BLaER1 (cell line): ENCODE measurements at regions not wholly inside any gene's neighbourhood (a gene's known extent, or its start where the extent isn't known, plus 50 kb on each side); places are given as distances from the start of the nearest gene placed in this dataset.

ENCODE experiments used
- H3K27ac ChIP-seq: shearing (Covaris generic); formaldehyde crosslinking; 2 replicates; pipeline ENCODE4 v1.8.1; 2022
- H3K27me3 ChIP-seq: shearing (Covaris generic); formaldehyde crosslinking; 2 replicates; pipeline ENCODE4 v1.8.1; 2022
- H3K36me3 ChIP-seq: shearing (Covaris generic); formaldehyde crosslinking; 2 replicates; pipeline ENCODE4 v1.8.1; 2022
- H3K4me1 ChIP-seq: shearing (Covaris generic); formaldehyde crosslinking; 2 replicates; pipeline ENCODE4 v1.8.1; 2022
- H3K4me2 ChIP-seq: shearing (Covaris generic); formaldehyde crosslinking; 2 replicates; pipeline ENCODE4 v1.8.1; 2022
- H3K4me3 ChIP-seq: shearing (Covaris generic); formaldehyde crosslinking; 2 replicates; pipeline ENCODE4 v1.8.1; 2022
- H3K9ac ChIP-seq: shearing (Covaris generic); formaldehyde crosslinking; 2 replicates; pipeline ENCODE4 v1.8.1; 2022
- H3K9me3 ChIP-seq: shearing (Covaris generic); formaldehyde crosslinking; 2 replicates; pipeline ENCODE4 v1.8.1; 2022
- H4K20me1 ChIP-seq: shearing (Covaris generic); formaldehyde crosslinking; 2 replicates; pipeline ENCODE4 v1.8.1; 2022
- Cebpa-rat ChIP-seq: shearing (Covaris generic); IDR thresholded peaks from 2 replicates; pipeline ENCODE4 v1.8.1; 2022

DNA sequence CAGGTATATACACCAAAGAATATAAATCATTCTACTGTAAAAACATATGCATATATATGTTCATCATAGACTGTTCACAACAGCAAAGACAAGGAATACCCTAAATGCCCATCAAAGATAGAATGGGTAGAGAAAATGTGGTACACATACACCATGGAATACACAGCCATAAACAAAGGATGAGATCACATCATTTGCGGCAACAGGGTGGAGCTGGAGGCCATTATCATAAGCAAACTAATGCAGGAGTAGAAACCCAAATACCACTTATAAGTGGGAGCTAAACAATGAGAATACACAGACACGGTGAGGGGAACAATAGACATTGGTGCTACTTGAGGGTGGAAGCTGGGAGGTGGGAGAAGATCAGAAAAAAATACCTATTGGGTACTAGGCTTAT is 117.6 kb downstream of the COX7C start:
- H3K4me2 ChIP-seq = no peak overlapping the region
- H3K36me3 ChIP-seq = no peaks in the 10 kb centered on the region
- H3K9ac ChIP-seq = no peak overlapping the region
- H3K4me3 ChIP-seq = no peak overlapping the region
- H3K9me3 ChIP-seq = peaks cover 25% of the 10 kb centered on the region
- TF ChIP-seq Cebpa-rat = no peak
- H4K20me1 ChIP-seq = no peaks in the 10 kb centered on the region
- H3K4me1 ChIP-seq = no peaks in the 10 kb centered on the region
- H3K27ac ChIP-seq = no peak overlapping the region
- no peaks in the 10 kb centered on the region for H3K27me3 ChIP-seq

DNA sequence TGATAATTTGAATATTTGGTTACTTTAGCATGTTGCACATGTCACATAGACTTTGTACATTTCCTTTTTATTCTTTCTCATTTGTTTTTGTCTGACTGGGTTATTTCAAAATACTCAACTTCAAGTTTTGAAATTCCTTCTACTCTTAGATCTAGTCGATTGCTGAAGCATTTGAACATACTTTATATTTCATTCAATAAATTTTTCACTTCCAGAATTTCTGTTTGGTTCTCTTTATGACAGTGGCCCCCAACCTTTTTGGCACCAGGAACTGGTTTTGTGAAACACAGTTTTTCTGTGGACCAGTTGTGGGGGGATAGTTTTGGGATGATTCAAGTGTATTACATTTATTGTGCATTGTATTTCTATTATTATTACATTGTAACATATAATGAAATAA is 119.8 kb downstream of the COX7C start:
- no peak for TF ChIP-seq Cebpa-rat
- H3K27me3 ChIP-seq = no peaks in the 10 kb centered on the region

DNA sequence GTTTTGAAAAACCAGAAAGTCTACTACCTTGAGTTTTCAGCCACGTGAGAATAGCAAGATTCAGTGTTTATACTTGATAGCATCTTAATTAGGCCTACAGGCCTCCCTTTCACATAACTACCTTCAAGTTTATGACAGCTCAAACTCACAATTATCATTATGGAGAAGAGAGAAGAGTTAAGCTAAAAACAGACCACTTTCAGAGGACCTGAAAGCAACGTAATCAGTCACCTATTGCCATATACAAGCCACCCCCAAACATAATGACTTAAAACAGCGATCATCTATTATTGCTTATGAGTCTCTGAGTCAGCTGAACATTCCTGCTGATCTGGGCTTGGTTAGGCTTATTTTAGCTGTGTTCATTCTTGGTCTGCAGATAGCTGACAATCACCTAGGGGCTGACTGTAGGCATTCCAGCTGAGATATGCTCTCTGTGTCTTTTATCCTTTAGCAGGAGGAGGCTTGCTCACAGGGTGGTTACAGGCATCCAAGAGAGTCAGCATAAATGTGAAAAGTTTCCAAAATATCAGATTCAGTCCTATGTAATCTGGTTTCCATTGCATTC is 130.9 kb downstream of the COX7C start:
- H3K27ac ChIP-seq = no peak overlapping the region
- H3K27me3 ChIP-seq = no peaks in the 10 kb centered on the region
- no peaks in the 10 kb centered on the region for H3K4me1 ChIP-seq
- TF ChIP-seq Cebpa-rat = no peak
- no peak overlapping the region for H3K4me3 ChIP-seq
- no peak overlapping the region for H3K4me2 ChIP-seq
- H3K9me3 ChIP-seq = no peaks in the 10 kb centered on the region
- no peaks in the 10 kb centered on the region for H4K20me1 ChIP-seq
- no peak overlapping the region for H3K9ac ChIP-seq
- H3K36me3 ChIP-seq = no peaks in the 10 kb centered on the region

More for the DNA sequence above, 119.8 kb downstream of the COX7C start:
- Histone ChIP-seq H3K4me2 (no peak overlapping the region), H4K20me1 (no peaks in the 10 kb centered on the region), H3K4me3 (no peak overlapping the region), H3K36me3 (no peaks in the 10 kb centered on the region), H3K4me1 (no peaks in the 10 kb centered on the region), H3K9me3 (peaks cover 19% of the 10 kb centered on the region), H3K27ac (no peak overlapping the region), H3K9ac (no peak overlapping the region)

DNA sequence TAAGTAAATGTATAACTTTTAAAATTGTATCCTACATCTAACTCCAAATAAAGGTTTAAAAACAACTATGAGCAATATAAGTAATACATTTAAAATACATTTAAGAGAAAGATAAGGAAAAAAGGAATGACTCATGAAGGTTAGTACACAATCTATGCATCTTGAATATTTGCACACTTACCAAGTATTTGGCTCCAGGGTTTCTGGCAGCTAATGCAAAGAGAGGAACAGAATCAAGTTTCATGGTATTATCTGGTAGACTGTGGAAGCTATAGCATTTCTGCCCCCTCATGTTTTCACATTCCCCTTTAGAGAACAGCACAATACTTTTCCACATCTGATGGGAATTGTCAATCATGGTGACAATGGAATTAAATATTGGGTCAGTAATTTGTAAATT is 132.1 kb downstream of the COX7C start:
- Histone ChIP-seq H3K4me1 (no peaks in the 10 kb centered on the region), H3K9me3 (no peaks in the 10 kb centered on the region), H3K36me3 (no peaks in the 10 kb centered on the region), H3K27ac (no peak overlapping the region), H3K27me3 (no peaks in the 10 kb centered on the region), H3K4me2 (no peak overlapping the region), H3K4me3 (no peak overlapping the region), H3K9ac (no peak overlapping the region), H4K20me1 (no peaks in the 10 kb centered on the region)
- TF ChIP-seq Cebpa-rat = no peak

DNA sequence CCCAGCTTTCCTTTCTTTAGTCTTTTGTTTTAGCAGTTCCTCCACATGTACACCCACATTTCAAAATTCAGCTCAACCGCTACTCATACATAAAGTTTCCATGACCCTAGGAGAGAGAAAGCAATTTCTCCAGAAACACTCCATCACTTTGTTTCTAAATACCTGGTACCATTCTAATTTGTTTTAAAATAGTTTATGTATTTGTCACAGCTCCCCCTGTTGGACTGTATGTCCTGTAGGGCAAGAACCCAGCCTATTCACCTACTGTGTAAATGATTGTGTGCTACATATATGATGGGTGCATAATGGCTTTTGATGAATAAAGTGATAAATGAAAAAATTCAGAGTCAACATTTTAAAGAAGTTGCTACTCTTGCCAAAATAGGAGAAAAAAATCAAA is 139.1 kb downstream of the COX7C start:
- Histone ChIP-seq H3K4me3 (no peak overlapping the region), H3K27me3 (no peaks in the 10 kb centered on the region)

DNA sequence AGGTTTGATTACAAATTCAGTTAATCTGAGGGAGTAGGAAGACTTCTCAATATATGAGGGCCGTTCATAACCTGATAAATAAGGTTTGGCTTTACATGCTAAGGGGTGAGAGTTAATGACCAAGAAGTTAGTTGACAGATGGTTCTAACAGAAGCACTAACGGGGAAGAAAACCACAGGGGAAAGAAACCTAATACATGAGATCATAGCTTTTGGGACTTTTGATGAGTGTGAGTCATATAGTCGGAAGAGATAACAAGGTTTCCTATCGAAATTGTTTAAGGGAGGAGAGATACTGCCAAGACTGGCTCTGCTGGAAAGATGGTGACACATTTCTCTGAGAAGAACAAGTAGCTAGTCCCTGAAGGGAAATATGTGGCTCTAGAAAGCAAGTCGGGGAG is 140.1 kb downstream of the COX7C start:
- H3K9me3 ChIP-seq = no peaks in the 10 kb centered on the region
- no peak overlapping the region for H3K9ac ChIP-seq
- TF ChIP-seq Cebpa-rat = no peak
- H3K4me3 ChIP-seq = no peak overlapping the region
- no peaks in the 10 kb centered on the region for H4K20me1 ChIP-seq
- H3K4me1 ChIP-seq = no peaks in the 10 kb centered on the region
- no peaks in the 10 kb centered on the region for H3K27me3 ChIP-seq
- H3K36me3 ChIP-seq = no peaks in the 10 kb centered on the region
- H3K27ac ChIP-seq = no peak overlapping the region
- H3K4me2 ChIP-seq = no peak overlapping the region

More for the DNA sequence above, 139.1 kb downstream of the COX7C start:
- Histone ChIP-seq H3K9me3 (no peaks in the 10 kb centered on the region), H3K36me3 (no peaks in the 10 kb centered on the region), H3K4me1 (no peaks in the 10 kb centered on the region), H3K4me2 (no peak overlapping the region), H3K9ac (no peak overlapping the region), H3K27ac (no peak overlapping the region), H4K20me1 (no peaks in the 10 kb centered on the region)
- no peak for TF ChIP-seq Cebpa-rat

DNA sequence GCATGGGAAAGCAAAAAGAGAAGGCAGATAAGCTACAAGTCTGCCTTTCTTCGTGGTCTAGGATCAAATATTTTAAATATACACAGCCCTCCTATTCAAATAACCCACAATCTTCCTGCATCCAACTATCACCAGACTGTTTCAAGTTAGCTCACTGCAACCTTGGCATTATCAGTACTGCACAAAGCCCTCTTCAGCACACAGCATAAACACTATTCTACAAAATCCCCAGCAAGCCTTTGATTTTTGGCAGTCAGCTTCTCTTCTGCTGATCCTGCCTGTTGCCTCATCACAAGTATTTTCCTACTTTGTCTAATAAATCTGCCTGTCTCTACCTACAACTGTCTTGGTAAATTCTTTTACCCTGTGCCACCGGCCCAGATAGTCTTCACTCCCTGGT is 142.9 kb downstream of the COX7C start:
- Histone ChIP-seq H3K4me1 (no peaks in the 10 kb centered on the region), H3K9me3 (no peaks in the 10 kb centered on the region), H3K27ac (no peak overlapping the region), H3K36me3 (no peaks in the 10 kb centered on the region), H4K20me1 (no peaks in the 10 kb centered on the region), H3K9ac (no peak overlapping the region), H3K4me2 (no peak overlapping the region), H3K27me3 (no peaks in the 10 kb centered on the region), H3K4me3 (no peak overlapping the region)
- TF ChIP-seq Cebpa-rat = no peak

DNA sequence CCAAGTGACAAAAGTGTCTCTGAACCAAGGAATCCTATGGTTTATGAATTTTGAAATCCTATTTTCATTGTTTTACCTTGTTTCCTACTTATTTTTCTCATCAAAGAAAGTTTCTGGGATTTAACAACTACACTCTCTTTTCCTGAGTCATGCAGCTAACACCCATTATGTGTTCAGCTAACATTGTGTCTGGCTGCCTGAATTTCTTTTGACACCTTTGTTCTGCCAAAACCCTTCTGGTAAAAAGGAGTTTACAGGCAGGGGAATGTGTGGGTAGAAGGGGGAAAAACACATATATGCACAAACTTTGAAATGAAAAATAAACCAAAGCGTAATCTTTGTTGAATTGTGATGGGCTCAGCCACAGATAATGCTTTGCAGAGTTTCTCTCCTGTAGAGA is 146.2 kb downstream of the COX7C start:
- no peaks in the 10 kb centered on the region for H4K20me1 ChIP-seq
- H3K4me3 ChIP-seq = no peak overlapping the region
- TF ChIP-seq Cebpa-rat = no peak

DNA sequence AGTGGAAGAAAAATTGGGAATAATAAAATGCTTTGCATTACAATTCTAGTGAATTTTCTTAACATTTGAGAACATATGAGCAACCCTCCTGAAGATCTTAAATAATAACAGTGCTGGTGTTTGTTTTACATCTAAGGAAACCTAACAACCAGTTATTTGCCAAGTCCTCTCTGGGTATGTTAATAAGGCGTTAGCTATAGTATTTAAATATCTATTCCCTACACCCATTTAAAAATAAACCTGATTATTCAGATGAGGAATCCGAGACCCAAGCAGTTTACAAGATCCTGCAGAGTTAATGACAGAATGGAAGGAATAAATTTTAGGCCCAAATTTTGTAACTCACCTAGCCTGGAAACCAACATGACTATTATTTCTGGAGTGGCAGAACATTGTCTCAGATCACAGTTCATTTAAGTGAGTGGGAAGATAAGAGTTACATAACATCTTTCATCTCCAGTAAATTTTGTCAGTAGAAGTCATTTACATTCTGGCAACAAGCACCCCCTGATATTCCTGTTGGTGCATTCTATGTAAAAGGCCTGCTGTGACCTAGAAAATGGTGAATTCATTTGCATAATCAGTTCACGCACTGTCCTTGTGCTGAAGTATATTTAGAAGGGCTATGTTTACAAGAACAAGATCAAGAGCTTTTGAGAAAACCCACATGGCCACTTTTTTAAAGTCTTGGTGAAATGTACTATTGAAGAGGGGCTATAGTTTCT is 148.2 kb downstream of the COX7C start:
- no peaks in the 10 kb centered on the region for H3K36me3 ChIP-seq
- no peaks in the 10 kb centered on the region for H4K20me1 ChIP-seq
- no peaks in the 10 kb centered on the region for H3K27me3 ChIP-seq
- H3K4me1 ChIP-seq = no peaks in the 10 kb centered on the region
- TF ChIP-seq Cebpa-rat = no peak
- no peak overlapping the region for H3K27ac ChIP-seq
- H3K4me3 ChIP-seq = no peak overlapping the region
- no peak overlapping the region for H3K9ac ChIP-seq
- H3K9me3 ChIP-seq = peaks cover 15% of the 10 kb centered on the region
- no peak overlapping the region for H3K4me2 ChIP-seq

More for the DNA sequence above, 146.2 kb downstream of the COX7C start:
- Histone ChIP-seq H3K4me1 (no peaks in the 10 kb centered on the region), H3K27me3 (no peaks in the 10 kb centered on the region), H3K9me3 (peaks cover 7% of the 10 kb centered on the region), H3K36me3 (no peaks in the 10 kb centered on the region), H3K4me2 (no peak overlapping the region), H3K27ac (no peak overlapping the region), H3K9ac (no peak overlapping the region)

DNA sequence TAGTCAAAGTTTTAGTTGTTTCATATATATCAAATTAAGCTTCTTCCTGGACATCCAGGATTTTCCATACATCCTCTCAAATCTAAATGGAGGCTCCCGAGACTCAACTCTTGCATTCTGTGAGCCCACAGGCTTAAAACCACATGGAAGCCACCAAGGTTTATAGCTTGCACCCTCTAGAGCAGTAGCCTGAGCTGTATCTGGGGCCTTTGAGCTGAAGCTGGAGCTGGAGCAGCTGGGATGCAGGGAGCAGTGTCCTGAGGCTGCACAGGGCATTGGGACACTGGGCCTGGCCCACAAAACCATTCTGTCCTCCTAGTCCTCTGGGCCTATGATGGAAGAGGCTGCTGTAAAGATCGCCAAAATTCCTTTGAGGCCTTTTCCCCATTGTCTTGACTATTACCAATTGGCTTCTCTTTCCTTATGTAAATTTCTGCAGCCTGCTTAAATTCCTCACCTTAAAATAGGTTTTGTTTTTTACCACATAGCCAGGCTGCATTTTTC is 151.0 kb downstream of the COX7C start:
- Histone ChIP-seq H3K9me3 (peaks cover 15% of the 10 kb centered on the region), H3K9ac (no peak overlapping the region), H3K27ac (no peak overlapping the region), H3K36me3 (no peaks in the 10 kb centered on the region), H3K27me3 (no peaks in the 10 kb centered on the region), H3K4me2 (no peak overlapping the region), H3K4me1 (no peaks in the 10 kb centered on the region), H3K4me3 (no peak overlapping the region), H4K20me1 (no peaks in the 10 kb centered on the region)
- TF ChIP-seq Cebpa-rat = no peak
